ENCODE measurements at regions not wholly inside any gene's neighbourhood (a gene's known extent, or its start where the extent isn't known, plus 50 kb on each side); places are given as distances from the start of the nearest gene placed in this dataset.

DNA sequence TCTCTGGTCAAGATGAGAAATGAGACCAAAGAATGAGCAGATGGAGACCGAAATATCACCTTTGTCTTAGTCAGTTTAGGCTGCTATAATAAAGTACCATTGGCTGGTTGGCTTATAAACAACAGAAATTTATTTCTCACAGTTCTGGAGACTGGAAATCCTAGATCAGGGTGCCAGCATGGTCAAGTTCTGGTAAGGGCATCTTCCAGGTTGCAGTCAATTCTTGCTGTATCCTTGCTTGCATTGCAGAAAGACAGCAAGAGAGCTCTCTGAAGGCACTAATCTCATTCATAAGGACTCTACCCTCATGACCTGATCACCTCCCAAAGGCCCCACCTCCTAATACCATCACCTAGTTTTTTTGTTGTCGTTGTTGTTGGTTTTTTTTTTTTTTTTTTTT is 52.7 kb upstream of the MKLN1 start:
- ATAC-seq (replicated peaks) (no peak), DNase-seq (no peak)
- no peak overlapping the region for H3K4me3 Mint-ChIP-seq
- no peaks in the 10 kb centered on the region for H3K27me3 Mint-ChIP-seq
- no peaks in the 10 kb centered on the region for H3K9me3 Mint-ChIP-seq
- no peak overlapping the region for H3K27ac Mint-ChIP-seq
- no peaks in the 10 kb centered on the region for H3K4me1 Mint-ChIP-seq (ENCODE audit: low read depth in 2 of 2)
- no peaks in the 10 kb centered on the region for H3K36me3 Mint-ChIP-seq (ENCODE audit: insufficient read depth)

DNA sequence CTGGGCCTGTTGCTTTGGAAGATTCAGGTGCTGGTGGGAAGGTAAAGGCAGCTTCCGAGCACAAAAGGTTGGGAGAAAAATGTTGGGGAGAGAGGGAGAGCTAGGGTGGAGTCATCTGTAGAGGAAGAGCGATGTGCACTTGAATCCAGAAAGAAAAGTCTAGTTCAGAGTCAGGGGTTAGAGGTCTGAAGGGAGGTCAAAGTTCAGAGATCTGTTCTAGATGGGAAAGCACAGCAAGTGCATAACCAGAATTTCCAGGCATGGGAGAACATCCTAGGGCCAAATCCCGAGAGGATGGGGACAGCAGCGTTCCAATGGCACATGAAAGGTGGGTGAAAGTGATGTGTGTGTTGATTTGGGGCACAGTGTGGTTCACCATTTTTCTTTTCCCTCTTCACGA is 51.5 kb upstream of the MKLN1 start:
- H3K4me1 Mint-ChIP-seq (ENCODE audit: low read depth in 2 of 2): no peaks in the 10 kb centered on the region
- H3K36me3 Mint-ChIP-seq (ENCODE audit: insufficient read depth): no peaks in the 10 kb centered on the region
- no peak for ATAC-seq (replicated peaks)
- H3K27ac Mint-ChIP-seq: no peak overlapping the region
- no peaks in the 10 kb centered on the region for H3K27me3 Mint-ChIP-seq
- no peak overlapping the region for H3K4me3 Mint-ChIP-seq
- no peak for DNase-seq
- H3K9me3 Mint-ChIP-seq: no peaks in the 10 kb centered on the region

DNA sequence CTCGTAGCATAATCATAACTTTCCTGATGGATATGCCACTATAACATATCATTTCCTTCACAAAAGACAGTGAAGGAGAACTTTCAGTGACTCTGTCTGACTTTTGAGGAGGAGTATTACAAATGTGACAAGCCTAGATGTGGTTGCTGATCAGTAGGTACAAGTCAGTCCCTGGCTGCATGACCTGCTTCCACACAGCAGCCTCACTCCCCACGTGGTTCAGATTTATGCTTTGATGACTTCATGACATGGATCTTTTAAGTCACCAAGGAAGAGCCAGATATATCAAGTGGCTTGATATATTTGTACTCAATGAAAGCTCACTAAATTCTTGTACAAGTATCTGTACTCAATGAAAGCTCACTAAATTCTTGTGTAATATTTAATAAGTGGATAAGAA is 50.9 kb upstream of the MKLN1 start:
- Mint-ChIP-seq H3K4me1 (ENCODE audit: low read depth in 2 of 2) (no peaks in the 10 kb centered on the region), H3K27ac (no peak overlapping the region), H3K27me3 (no peaks in the 10 kb centered on the region), H3K4me3 (no peak overlapping the region), H3K36me3 (ENCODE audit: insufficient read depth) (no peaks in the 10 kb centered on the region), H3K9me3 (no peaks in the 10 kb centered on the region)
- no peak for DNase-seq
- no peak for ATAC-seq (replicated peaks)
